ENCODE measurements at regions not wholly inside any gene's neighbourhood (a gene's known extent, or its start where the extent isn't known, plus 50 kb on each side); places are given as distances from the start of the nearest gene placed in this dataset.

- DNase-seq (ENCODE audit: low read depth in 3 of 3), result no peak
Measured at GRCh38 chr11:112401036-112401769, 140.5 kb upstream of the PLET1 start.

- no peak for DNase-seq (ENCODE audit: low read depth in 3 of 3)
Measured at GRCh38 chr11:112403432-112403831, 142.8 kb upstream of the PLET1 start.

- DNase-seq (ENCODE audit: low read depth in 3 of 3), result no peak
Measured at GRCh38 chr11:112404112-112404511, 143.5 kb upstream of the PLET1 start.

GRCh38 chr11:112408517-112408916, 147.9 kb upstream of the PLET1 start:
- no peak for DNase-seq (ENCODE audit: low read depth in 3 of 3)

GRCh38 chr11:112410325-112410724, 149.7 kb upstream of the PLET1 start:
- no peak for DNase-seq (ENCODE audit: low read depth in 3 of 3)

- DNase-seq (ENCODE audit: low read depth in 3 of 3), result no peak
Measured at GRCh38 chr11:112412383-112412782, 151.7 kb upstream of the PLET1 start.

- DNase-seq (ENCODE audit: low read depth in 3 of 3), result no peak
Measured at GRCh38 chr11:112417339-112417738, 156.7 kb upstream of the PLET1 start.

GRCh38 chr11:112418438-112418837, 157.8 kb upstream of the PLET1 start:
- DNase-seq (ENCODE audit: low read depth in 3 of 3), result no peak

GRCh38 chr11:112421879-112422278, 161.2 kb upstream of the PLET1 start:
- no peak for DNase-seq (ENCODE audit: low read depth in 3 of 3)

GRCh38 chr11:112425121-112425520, 164.5 kb upstream of the PLET1 start:
- DNase-seq (ENCODE audit: low read depth in 3 of 3), result no peak

GRCh38 chr11:112437096-112437495, 176.4 kb upstream of the PLET1 start:
- no peak for DNase-seq (ENCODE audit: low read depth in 3 of 3)

- DNase-seq (ENCODE audit: low read depth in 3 of 3), result no peak
Measured at GRCh38 chr11:112439614-112440013, 179.0 kb upstream of the PLET1 start.

- no peak for DNase-seq (ENCODE audit: low read depth in 3 of 3)
Measured at GRCh38 chr11:112440518-112440917, 179.9 kb upstream of the PLET1 start.

- no peak for DNase-seq (ENCODE audit: low read depth in 3 of 3)
Measured at GRCh38 chr11:112448168-112448567, 187.5 kb upstream of the PLET1 start.

GRCh38 chr11:112448806-112449205, 188.1 kb upstream of the PLET1 start:
- no peak for DNase-seq (ENCODE audit: low read depth in 3 of 3)

- no peak for DNase-seq (ENCODE audit: low read depth in 3 of 3)
Measured at GRCh38 chr11:112451250-112451649, 190.6 kb upstream of the PLET1 start.

GRCh38 chr11:112453601-112454577, 193.2 kb upstream of the PLET1 start:
- DNase-seq (ENCODE audit: low read depth in 3 of 3), result no peak

GRCh38 chr11:112454841-112455240, 194.2 kb upstream of the PLET1 start:
- no peak for DNase-seq (ENCODE audit: low read depth in 3 of 3)

- no peak for DNase-seq (ENCODE audit: low read depth in 3 of 3)
Measured at GRCh38 chr11:112455791-112456190, 195.1 kb upstream of the PLET1 start.

- no peak for DNase-seq (ENCODE audit: low read depth in 3 of 3)
Measured at GRCh38 chr11:112457532-112457931, 196.9 kb upstream of the PLET1 start.

- DNase-seq (ENCODE audit: low read depth in 3 of 3), result no peak
Measured at GRCh38 chr11:112459001-112459400, 198.3 kb upstream of the PLET1 start.

- DNase-seq (ENCODE audit: low read depth in 3 of 3), result no peak
Measured at GRCh38 chr11:112460141-112460540, 199.5 kb upstream of the PLET1 start.

GRCh38 chr11:112464949-112465348, 204.3 kb upstream of the PLET1 start:
- DNase-seq (ENCODE audit: low read depth in 3 of 3), result no peak

Measured in stimulated activated CD4-positive, alpha-beta T cell treated with anti-CD3 and anti-CD28 coated beads, TNF-alpha, amount 100 ng/mL, for 4 hours (primary cell).